AG10803 (cell line): ENCODE measurements at regions not wholly inside any gene's neighbourhood (a gene's known extent, or its start where the extent isn't known, plus 50 kb on each side); places are given as distances from the start of the nearest gene placed in this dataset.
"Not testable (repeated sequence)": the region's sequence is repeated elsewhere in the genome, so short reads cannot be mapped to it uniquely, and the experiment has no call there.

Experiments used
- DNase-seq: peaks from one replicate; pipeline ENCODE4 v3.0.0; 2010; ENCODE audit warnings: low read depth
- H3K4me3 ChIP-seq: 2 replicates; pipeline ENCODE4 v1.5.1; 2011; ENCODE audit warnings: mild to moderate bottlenecking, low read length, control low read depth
- TF ChIP-seq, protein P1 (sequence below): conservative IDR thresholded peaks from 2 replicates; pipeline ENCODE4 v1.5.1; 2011; ENCODE audit warnings: mild to moderate bottlenecking, low read length, control low read depth, inconsistent platforms

DNA sequence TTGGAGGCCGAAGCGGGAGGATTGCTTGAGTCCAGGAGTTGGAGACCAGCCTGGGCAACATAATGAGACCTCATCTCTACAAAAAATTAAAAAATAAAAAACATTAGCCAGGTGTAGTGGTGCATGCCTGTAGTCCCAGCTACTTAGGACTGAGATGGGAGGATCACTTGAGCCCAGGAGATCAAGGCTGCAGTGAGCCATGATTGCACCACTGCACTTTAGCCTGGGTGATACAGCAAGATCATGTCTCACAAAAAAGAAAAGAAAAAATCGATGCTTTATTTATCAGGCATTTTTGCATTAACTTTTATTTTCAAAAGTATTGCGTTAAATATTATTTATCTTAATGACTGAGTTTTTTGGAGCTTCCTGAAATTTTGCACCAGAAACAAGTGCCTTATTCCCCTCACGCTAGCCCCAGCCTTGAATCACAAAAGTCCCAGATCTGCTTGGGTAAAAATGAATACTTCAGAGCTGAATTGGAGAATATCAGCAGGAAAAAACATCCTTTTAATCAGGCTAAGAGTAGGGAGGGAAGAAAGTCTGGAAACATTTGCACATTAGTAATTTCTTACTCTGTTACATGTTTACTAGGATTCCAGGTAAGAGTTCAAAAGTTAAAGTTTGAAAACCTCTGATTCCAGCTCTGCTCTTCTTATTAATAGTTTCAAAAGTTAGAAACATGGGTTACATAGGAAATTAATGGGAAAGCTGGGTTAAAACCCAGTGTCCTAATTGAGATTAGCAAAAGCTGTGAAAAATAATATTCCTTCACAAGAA is 111.4 kb upstream of the FOXN2 start:
- DNase-seq = no peak
- TF ChIP-seq, protein P1, sequence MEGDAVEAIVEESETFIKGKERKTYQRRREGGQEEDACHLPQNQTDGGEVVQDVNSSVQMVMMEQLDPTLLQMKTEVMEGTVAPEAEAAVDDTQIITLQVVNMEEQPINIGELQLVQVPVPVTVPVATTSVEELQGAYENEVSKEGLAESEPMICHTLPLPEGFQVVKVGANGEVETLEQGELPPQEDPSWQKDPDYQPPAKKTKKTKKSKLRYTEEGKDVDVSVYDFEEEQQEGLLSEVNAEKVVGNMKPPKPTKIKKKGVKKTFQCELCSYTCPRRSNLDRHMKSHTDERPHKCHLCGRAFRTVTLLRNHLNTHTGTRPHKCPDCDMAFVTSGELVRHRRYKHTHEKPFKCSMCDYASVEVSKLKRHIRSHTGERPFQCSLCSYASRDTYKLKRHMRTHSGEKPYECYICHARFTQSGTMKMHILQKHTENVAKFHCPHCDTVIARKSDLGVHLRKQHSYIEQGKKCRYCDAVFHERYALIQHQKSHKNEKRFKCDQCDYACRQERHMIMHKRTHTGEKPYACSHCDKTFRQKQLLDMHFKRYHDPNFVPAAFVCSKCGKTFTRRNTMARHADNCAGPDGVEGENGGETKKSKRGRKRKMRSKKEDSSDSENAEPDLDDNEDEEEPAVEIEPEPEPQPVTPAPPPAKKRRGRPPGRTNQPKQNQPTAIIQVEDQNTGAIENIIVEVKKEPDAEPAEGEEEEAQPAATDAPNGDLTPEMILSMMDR = no peak
- H3K4me3 ChIP-seq = no peak overlapping the region

DNA sequence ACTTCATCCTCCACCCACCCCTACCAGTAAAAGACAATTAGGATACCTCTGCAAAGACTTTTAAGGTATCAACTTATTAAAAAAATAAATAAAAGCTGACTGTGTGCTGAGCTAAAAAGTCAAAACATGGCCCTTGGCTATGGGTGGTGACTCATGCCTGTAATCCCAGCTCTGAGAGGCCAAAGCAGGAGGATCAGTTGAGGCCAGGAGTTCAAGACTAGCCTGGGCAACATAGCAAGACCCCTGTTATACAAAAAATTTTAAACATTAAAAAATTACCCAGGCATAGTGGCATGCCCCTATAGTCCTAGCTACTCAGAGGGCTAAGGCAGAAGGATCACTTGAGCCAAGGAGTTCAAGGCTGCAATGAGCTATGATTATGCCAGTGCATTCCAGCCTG is 110.8 kb upstream of the FOXN2 start:
- H3K4me3 ChIP-seq = no peak overlapping the region
- DNase-seq = no peak
- TF ChIP-seq, protein P1 = no peak

DNA sequence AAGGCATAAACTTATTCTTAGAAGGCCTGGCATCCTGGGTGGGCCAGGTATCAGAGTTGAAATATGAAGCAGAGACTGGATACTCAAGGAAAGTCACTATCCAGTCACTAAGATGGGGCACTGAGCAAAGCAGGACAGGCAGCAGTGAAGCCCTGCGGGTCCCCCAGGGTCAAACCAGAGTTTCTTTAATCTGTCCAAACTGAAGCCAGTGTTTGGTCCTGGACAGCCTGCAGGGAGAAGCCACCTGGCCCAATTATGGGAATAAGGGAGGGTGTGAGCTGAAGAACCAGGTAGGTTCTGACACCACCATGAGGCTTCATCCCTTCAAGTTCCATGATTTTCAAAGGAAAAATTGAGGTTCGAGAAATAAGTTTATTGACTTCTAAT is 109.7 kb upstream of the FOXN2 start:
- no peak for DNase-seq
- H3K4me3 ChIP-seq = no peak overlapping the region
- TF ChIP-seq, protein P1 = no peak

DNA sequence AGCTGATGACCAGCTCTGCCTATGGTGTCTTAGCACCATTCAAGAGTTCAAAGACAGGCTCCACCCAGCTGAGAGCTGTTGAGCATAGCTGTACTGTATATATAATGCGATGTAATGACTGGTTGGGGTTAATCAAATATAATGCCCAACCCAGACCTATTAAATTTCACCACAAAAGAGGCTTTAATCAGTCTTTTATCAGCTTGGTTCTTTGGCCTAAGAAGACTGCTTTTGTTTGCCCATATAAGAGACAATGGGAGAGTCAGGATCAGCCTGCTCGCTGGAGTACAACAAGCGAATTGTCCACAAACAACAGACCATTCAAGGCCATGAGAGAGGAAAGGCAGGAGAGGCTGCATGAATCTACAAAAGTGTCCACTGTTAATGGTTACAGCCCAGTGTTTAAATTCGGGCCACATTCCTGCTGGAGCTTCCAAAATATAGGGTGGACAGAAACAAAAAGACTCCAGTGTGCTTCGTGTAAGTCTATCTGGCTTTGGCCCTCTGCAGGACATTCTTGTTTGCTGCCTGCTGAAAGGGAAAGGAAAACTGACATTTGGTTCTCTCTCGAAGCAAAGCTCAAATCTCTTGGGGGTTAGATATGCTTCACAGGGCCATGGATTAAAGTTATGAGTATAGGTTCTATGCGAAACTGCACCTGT is 109.2 kb upstream of the FOXN2 start:
- no peak for DNase-seq
- no peak overlapping the region for H3K4me3 ChIP-seq
- TF ChIP-seq, protein P1 = no peak; the same call in 1 of the 2 replicates

DNA sequence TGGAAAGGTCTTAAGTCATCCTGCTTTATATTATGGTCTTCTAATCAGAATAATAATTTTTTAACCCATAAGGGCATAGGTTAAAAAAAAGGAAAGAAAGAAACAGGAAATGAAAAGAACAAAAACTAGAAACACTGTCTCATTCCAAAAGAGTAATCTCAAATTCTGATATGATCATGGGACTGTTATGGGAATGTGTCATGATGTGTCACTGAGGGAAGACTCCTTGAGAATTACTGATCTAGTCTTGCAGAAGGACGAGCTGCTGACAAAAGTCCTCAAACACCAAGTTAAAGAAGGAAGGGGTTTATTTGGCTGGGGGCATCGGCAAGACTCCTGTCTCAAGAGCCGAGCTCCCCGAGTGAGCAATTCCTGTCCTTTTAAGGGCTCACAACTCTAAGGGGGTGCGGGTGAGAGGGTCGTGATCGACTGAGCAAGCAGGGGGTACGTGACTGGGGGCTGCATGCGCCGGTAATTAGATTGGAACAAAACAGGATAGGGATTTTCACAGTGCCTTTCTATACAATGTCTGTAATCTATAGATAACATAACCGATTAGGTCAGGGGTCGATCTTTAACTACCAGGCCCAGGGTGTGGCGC is 108.3 kb upstream of the FOXN2 start:
- not testable (repeated sequence) for DNase-seq, H3K4me3 ChIP-seq

DNA sequence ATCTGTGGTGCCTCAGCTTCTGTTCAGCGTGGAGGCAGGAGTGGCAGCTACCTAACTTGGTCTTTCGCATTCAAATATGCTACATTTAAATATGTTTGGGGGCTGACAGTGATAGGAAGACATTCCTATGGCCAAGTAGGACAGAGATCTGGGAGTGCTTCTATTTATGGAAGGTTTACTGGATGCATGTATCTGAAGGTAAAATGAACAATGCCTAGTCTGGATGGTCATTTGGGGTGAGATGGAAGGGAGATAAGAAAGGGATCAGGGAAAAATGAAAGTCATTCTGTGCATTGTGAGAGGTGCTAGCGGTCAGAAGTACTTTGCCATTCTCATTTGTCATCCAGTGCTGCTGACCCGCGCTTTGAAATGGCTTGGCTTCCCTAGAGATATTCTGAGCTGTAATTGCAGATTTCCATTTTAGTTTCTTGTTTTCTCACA is 107.3 kb upstream of the FOXN2 start:
- no peak for DNase-seq
- no peak overlapping the region for H3K4me3 ChIP-seq
- TF ChIP-seq, protein P1 = no peak

DNA sequence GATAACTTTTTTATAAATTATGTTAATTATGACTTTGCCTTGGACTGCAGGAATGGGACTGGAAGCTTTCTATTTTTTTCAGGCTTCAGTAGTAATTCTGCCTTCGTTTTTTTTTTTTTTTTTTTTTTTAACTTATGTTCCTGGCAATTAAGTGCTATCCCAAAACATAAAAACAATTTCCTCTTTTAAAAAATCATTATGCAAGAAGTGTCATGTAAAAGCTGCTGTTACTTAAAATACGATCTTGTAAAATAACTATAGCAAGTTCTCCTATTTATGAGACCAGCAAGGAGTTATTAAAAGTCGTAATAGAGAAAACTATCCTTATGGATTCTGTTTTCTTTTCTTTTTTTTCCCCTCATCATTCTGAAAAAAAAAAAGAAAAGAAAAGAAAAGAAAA is 106.6 kb upstream of the FOXN2 start:
- TF ChIP-seq, protein P1 = no peak
- DNase-seq = no peak
- H3K4me3 ChIP-seq = no peak overlapping the region
